ENCODE measurements at regions not wholly inside any gene's neighbourhood (a gene's known extent, or its start where the extent isn't known, plus 50 kb on each side); places are given as distances from the start of the nearest gene placed in this dataset.

DNA sequence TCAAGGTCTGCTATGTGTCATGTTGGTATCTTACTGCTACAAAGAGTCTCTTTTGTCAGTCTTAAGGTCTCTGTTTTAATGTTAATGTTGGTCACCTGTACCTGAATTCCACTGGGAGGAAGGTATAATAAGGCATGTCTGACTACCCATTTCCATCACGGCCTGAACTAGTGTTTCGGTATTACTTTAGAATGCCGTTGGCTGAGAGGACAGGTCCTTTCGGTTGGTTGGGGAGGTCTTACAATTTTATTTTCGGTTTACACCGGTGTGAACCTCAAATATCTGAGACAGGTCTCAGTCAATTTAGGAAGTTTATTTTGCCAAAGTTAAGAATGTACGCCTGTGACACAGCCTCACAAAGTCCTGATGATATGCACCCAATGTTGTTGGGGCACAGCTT, 154.9 kb upstream of the ABCA1 start:
- Histone ChIP-seq H3K9me3 (ENCODE audit: control insufficient read depth in 2 of 3, low read length in 3 of 3) (no peaks in the 10 kb centered on the region), H3K27ac (ENCODE audit: low read depth, low read length) (no peak overlapping the region), H3K4me3 (ENCODE audit: low read length) (no peak overlapping the region), H3K4me1 (ENCODE audit: control insufficient read depth in 2 of 2, insufficient read depth in 2 of 2, low read length in 2 of 2) (no peaks in the 10 kb centered on the region), H3K27me3 (ENCODE audit: control insufficient read depth in 2 of 2, insufficient read depth in 2 of 2, low read length in 2 of 2) (no peaks in the 10 kb centered on the region), H3K36me3 (ENCODE audit: control insufficient read depth in 2 of 3, insufficient read depth in 3 of 3, low read length in 3 of 3) (no peaks in the 10 kb centered on the region)
- Mint-ChIP-seq H3K36me3 (no peaks in the 10 kb centered on the region), H3K4me3 (no peak overlapping the region), H3K27me3 (peaks cover 0 to 5% (median 0%) of the 10 kb centered on the region in 5 donors), H3K9me3 (peaks cover 0 to 4% (median 0%) of the 10 kb centered on the region in 11 donors), H3K27ac (no peak overlapping the region), H3K4me1 (no peaks in the 10 kb centered on the region)
- ATAC-seq (no peak), DNase-seq (no peak)
- intact Hi-C loops (cut with micrococcal nuclease): no loop called here
- POLR2A ChIA-PET: no interaction called here
- CTCF ChIA-PET: no interaction called here

DNA sequence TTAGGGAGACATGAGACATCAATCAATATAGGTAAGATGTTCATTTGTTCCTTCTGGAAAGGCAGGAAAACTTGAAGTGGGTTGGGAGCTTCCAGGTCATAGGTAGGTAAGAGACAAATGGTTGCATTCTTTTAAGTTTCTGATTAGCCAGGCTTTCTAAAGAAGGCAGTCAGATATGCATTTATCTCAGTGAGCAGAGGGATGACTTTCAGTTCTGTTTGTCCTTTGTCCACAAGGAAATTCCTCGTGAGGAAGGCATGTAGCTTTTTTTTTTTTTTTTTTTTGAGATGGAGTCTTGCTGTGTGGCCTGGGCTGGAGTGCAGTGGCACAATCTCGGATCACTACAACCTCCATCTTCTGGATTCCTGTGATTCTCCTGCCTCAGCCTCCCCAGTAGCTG, 155.3 kb upstream of the ABCA1 start:
- no peaks in the 10 kb centered on the region for H3K36me3 ChIP-seq (ENCODE audit: control insufficient read depth in 2 of 3, insufficient read depth in 3 of 3, low read length in 3 of 3)
- Mint-ChIP-seq H3K36me3 (no peaks in the 10 kb centered on the region), H3K4me3 (no peak overlapping the region), H3K27me3 (peaks cover 0 to 5% (median 0%) of the 10 kb centered on the region in 5 donors), H3K27ac (no peak overlapping the region), H3K4me1 (no peaks in the 10 kb centered on the region), H3K9me3 (peaks cover 0 to 4% (median 0%) of the 10 kb centered on the region in 11 donors)
- ChIA-PET CTCF (no interaction called here), POLR2A (no interaction called here)
- DNase-seq: no peak
- ATAC-seq: no peak
- intact Hi-C loops (cut with micrococcal nuclease): no loop called here
- H3K27ac ChIP-seq (ENCODE audit: low read depth, low read length): no peak overlapping the region
- H3K27me3 ChIP-seq (ENCODE audit: control insufficient read depth in 2 of 2, insufficient read depth in 2 of 2, low read length in 2 of 2): no peaks in the 10 kb centered on the region
- no peaks in the 10 kb centered on the region for H3K4me1 ChIP-seq (ENCODE audit: control insufficient read depth in 2 of 2, insufficient read depth in 2 of 2, low read length in 2 of 2)
- no peaks in the 10 kb centered on the region for H3K9me3 ChIP-seq (ENCODE audit: control insufficient read depth in 2 of 3, low read length in 3 of 3)
- H3K4me3 ChIP-seq (ENCODE audit: low read length): no peak overlapping the region

DNA sequence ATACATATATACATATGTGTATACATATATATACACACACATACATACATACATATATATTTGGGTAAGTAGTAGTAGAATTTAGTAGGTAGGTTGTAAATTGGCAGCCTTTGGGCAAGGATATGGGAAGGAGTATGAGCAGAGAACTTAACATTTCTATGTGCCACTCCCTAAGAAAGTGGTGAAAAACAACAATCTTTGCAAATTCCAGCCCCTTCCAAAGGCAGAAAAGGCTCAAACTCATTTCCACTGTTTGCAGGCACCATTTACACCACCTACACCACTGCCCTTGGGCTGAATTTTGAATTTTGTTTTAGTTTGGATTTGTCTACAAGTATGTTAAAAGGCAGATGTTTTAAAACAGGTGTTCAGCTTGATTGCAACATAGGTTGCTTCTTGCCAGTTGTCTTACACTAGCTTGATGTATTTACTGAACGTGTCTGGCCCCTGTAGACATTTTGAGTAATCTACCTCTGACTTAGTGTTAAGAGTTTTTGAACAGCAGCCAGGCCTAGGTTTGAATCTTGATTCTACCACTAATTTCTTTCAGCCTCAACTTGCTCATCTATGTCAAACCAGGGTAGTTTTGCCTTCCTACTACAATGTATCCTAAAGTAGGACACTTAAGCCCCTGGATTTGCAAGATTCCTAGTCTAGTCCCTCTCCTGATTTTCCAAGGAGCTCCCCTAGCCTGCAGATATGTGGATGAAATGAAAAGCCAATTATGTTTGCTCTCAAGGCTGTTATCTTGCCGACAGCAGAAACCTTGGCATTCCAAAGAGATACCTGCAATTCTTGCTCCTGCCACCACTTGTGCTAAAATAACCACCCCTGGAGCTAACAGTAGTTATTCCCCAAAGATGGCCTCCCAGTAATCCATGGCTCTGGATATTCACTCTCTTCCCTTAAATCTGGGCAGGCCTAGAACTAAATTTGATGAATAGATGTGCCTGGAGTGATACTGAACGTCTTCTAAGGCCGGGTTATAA, 156.2 kb upstream of the SLC44A1 start:
- ATAC-seq (no peak), DNase-seq (no peak)
- H3K4me3 Mint-ChIP-seq: no peak overlapping the region
- no peaks in the 10 kb centered on the region for H3K4me1 ChIP-seq (ENCODE audit: control insufficient read depth in 2 of 2, insufficient read depth in 2 of 2, low read length in 2 of 2)
- no peaks in the 10 kb centered on the region for H3K27me3 ChIP-seq (ENCODE audit: control insufficient read depth in 2 of 2, insufficient read depth in 2 of 2, low read length in 2 of 2)
- H3K4me1 Mint-ChIP-seq: peaks cover 0 to 5% (median 0%) of the 10 kb centered on the region in 7 donors
- H3K27ac ChIP-seq (ENCODE audit: low read depth, low read length): no peak overlapping the region
- no peak overlapping the region for H3K27ac Mint-ChIP-seq
- H3K4me3 ChIP-seq (ENCODE audit: low read length): no peak overlapping the region
- no peaks in the 10 kb centered on the region for H3K36me3 ChIP-seq (ENCODE audit: control insufficient read depth in 2 of 3, insufficient read depth in 3 of 3, low read length in 3 of 3)
- POLR2A ChIA-PET: no interaction called here
- no peaks in the 10 kb centered on the region for H3K9me3 ChIP-seq (ENCODE audit: control insufficient read depth in 2 of 3, low read length in 3 of 3)
- H3K36me3 Mint-ChIP-seq: no peaks in the 10 kb centered on the region
- H3K27me3 Mint-ChIP-seq: peaks cover 0 to 9% (median 0%) of the 10 kb centered on the region in 5 donors
- peaks cover 0 to 4% (median 0%) of the 10 kb centered on the region in 11 donors for H3K9me3 Mint-ChIP-seq
- intact Hi-C loops (cut with micrococcal nuclease): no loop called here
- CTCF ChIA-PET: no interaction called here

DNA sequence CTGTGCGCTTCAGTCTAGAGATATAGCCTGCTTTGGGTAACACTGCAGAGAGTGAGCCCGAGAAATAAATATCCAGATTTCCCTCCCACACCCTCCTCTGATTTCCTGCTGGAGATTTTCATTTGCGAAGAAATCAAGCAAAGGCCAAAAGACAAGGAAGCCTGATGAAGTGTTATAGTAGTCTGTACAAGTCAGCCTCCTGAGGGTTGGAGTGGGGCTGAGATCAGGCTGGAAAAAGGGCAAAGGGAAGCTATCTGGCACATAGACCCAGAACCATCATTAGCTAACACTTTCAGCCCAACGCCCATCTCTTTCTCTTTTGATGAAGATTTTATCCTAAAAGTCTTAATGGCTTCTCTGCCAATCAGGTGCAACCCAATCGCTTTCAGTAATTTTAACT, 154.6 kb upstream of the SLC44A1 start:
- POLR2A ChIA-PET: no interaction called here
- no peaks in the 10 kb centered on the region for H3K4me1 ChIP-seq (ENCODE audit: control insufficient read depth in 2 of 2, insufficient read depth in 2 of 2, low read length in 2 of 2)
- Mint-ChIP-seq H3K9me3 (peaks cover 0 to 4% (median 0%) of the 10 kb centered on the region in 11 donors), H3K27ac (no peak overlapping the region), H3K4me3 (no peak overlapping the region), H3K27me3 (peaks cover 0 to 9% (median 0%) of the 10 kb centered on the region in 5 donors), H3K4me1 (peaks cover 0 to 5% (median 0%) of the 10 kb centered on the region in 7 donors), H3K36me3 (no peaks in the 10 kb centered on the region)
- H3K27ac ChIP-seq (ENCODE audit: low read depth, low read length): no peak overlapping the region
- ATAC-seq (no peak), DNase-seq (no peak)
- no peaks in the 10 kb centered on the region for H3K36me3 ChIP-seq (ENCODE audit: control insufficient read depth in 2 of 3, insufficient read depth in 3 of 3, low read length in 3 of 3)
- no peaks in the 10 kb centered on the region for H3K9me3 ChIP-seq (ENCODE audit: control insufficient read depth in 2 of 3, low read length in 3 of 3)
- CTCF ChIA-PET: no interaction called here
- no peaks in the 10 kb centered on the region for H3K27me3 ChIP-seq (ENCODE audit: control insufficient read depth in 2 of 2, insufficient read depth in 2 of 2, low read length in 2 of 2)
- no peak overlapping the region for H3K4me3 ChIP-seq (ENCODE audit: low read length)
- intact Hi-C loops (cut with micrococcal nuclease): no loop called here

DNA sequence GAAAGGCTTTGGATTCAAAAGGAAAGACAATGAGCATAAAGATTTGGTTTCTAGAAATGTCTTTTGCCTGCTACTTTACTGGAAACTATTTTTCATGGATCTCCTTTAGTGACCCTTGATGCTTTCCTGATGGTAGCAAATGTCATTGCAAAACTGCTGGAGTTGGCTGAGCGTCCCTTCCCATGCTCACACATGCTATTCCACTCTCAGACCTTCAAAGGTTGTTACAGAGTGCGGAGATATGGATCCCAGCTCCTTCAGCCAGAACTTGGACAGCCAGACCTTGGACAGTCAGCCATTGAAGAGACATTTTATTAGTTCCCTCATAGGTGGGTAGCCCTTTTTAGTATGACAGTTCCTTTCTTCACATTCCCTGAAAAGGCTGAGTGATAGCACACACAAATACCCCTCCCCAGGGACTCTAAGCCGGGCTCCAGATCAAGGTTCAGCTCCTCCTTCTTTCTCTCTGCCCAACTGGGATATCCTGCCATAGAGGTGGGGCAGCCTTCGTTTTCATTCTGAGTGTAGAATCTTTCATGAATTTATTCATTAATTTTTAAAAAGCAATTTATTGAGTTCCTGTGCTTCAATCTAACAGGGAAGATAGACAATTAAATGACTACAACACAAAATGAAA, 153.3 kb upstream of the SLC44A1 start:
- no peaks in the 10 kb centered on the region for H3K4me1 ChIP-seq (ENCODE audit: control insufficient read depth in 2 of 2, insufficient read depth in 2 of 2, low read length in 2 of 2)
- Mint-ChIP-seq H3K9me3 (no peaks in the 10 kb centered on the region), H3K36me3 (no peaks in the 10 kb centered on the region), H3K4me3 (no peak overlapping the region), H3K4me1 (peaks cover 0 to 5% (median 0%) of the 10 kb centered on the region in 7 donors), H3K27ac (no peak overlapping the region), H3K27me3 (peaks cover 0 to 4% (median 0%) of the 10 kb centered on the region in 5 donors)
- no peaks in the 10 kb centered on the region for H3K9me3 ChIP-seq (ENCODE audit: control insufficient read depth in 2 of 3, low read length in 3 of 3)
- H3K36me3 ChIP-seq (ENCODE audit: control insufficient read depth in 2 of 3, insufficient read depth in 3 of 3, low read length in 3 of 3): no peaks in the 10 kb centered on the region
- ChIA-PET CTCF (no interaction called here), POLR2A (no interaction called here)
- intact Hi-C loops (cut with micrococcal nuclease): no loop called here
- H3K27ac ChIP-seq (ENCODE audit: low read depth, low read length): no peak overlapping the region
- ATAC-seq (no peak), DNase-seq (no peak)
- H3K27me3 ChIP-seq (ENCODE audit: control insufficient read depth in 2 of 2, insufficient read depth in 2 of 2, low read length in 2 of 2): no peaks in the 10 kb centered on the region
- H3K4me3 ChIP-seq (ENCODE audit: low read length): no peak overlapping the region

DNA sequence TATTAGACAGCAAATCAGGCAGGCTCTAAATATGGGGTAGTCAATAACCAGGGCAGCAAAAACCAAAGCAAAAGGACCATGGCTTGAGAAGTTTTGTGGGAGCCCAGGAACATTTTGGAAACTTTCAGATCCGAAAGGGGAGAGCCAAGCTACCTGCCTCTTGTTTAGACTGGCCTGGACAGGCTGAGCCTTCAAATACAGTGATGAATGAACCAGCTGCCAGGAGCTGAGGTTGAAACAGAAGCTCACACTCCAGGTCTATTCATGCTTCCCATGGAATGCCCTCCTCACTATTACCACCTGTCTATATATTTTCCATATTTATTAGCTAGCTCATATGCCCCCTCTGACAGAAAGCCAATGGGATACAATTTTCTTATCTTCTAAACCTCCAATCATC, 150.8 kb upstream of the SLC44A1 start:
- ATAC-seq (no peak), DNase-seq (no peak)
- no peaks in the 10 kb centered on the region for H3K9me3 Mint-ChIP-seq
- peaks cover 0 to 2% (median 0%) of the 10 kb centered on the region in 7 donors for H3K4me1 Mint-ChIP-seq
- H3K36me3 Mint-ChIP-seq: no peaks in the 10 kb centered on the region
- CTCF ChIA-PET: no interaction called here
- no peak overlapping the region for H3K4me3 Mint-ChIP-seq
- H3K27me3 ChIP-seq (ENCODE audit: control insufficient read depth in 2 of 2, insufficient read depth in 2 of 2, low read length in 2 of 2): no peaks in the 10 kb centered on the region
- POLR2A ChIA-PET: no interaction called here
- H3K4me3 ChIP-seq (ENCODE audit: low read length): no peak overlapping the region
- H3K27ac Mint-ChIP-seq: peak overlapping the region in 2 of 9 donors; percentile 36 to 52
- H3K36me3 ChIP-seq (ENCODE audit: control insufficient read depth in 2 of 3, insufficient read depth in 3 of 3, low read length in 3 of 3): no peaks in the 10 kb centered on the region
- intact Hi-C loops (cut with micrococcal nuclease): no loop called here
- no peaks in the 10 kb centered on the region for H3K9me3 ChIP-seq (ENCODE audit: control insufficient read depth in 2 of 3, low read length in 3 of 3)
- H3K27ac ChIP-seq (ENCODE audit: low read depth, low read length): no peak overlapping the region
- H3K27me3 Mint-ChIP-seq: peaks cover 0 to 3% (median 0%) of the 10 kb centered on the region in 5 donors
- no peaks in the 10 kb centered on the region for H3K4me1 ChIP-seq (ENCODE audit: control insufficient read depth in 2 of 2, insufficient read depth in 2 of 2, low read length in 2 of 2)

Data from naive thymus-derived CD4-positive, alpha-beta T cell (primary cell).